Loucy (cell line): ENCODE measurements at regions not wholly inside any gene's neighbourhood (a gene's known extent, or its start where the extent isn't known, plus 50 kb on each side); places are given as distances from the start of the nearest gene placed in this dataset.

Source experiments
- CTCF ChIP-seq: fragments of 200-600 bp; sonication (generic); conservative IDR thresholded peaks from 2 replicates; pipeline ENCODE4 v1.5.1; 2014; ENCODE audit warnings: mild to moderate bottlenecking, antibody characterized with exemption, low read length
- EZH2phosphoT487 ChIP-seq: fragments of 200-600 bp; IDR thresholded peaks from 2 replicates; pipeline ENCODE4 v1.6.1; 2018; ENCODE audit warnings: antibody characterized with exemption, mild to moderate bottlenecking, moderate library complexity, borderline replicate concordance

- TF ChIP-seq CTCF (no peak), EZH2phosphoT487 (no peak)
These were observed 70.7 kb upstream of the NPY start for GRCh38 chr7:24213311-24213710.
